Ovary (tissue), 3 donors: ENCODE measurements at regions not wholly inside any gene's neighbourhood (a gene's known extent, or its start where the extent isn't known, plus 50 kb on each side); places are given as distances from the start of the nearest gene placed in this dataset.

ENCODE experiments used
- CTCF ChIP-seq, 3 donors: fragments of 450-650 bp in 2 of 3; fragments of 200-600 bp in 1 of 3; IDR thresholded peaks; one replicate each; pipeline versions ENCODE4 v1.5.1 to v1.8.0; 2016 to 2022; ENCODE audit warnings: antibody characterized with exemption in 3 of 3, mild to moderate bottlenecking in 1 of 3
- POLR2A ChIP-seq: fragments of 450-650 bp; IDR thresholded peaks from one replicate; pipeline ENCODE4 v1.6.1; 2017; ENCODE audit warnings: antibody characterized with exemption, mild to moderate bottlenecking, moderate library complexity
- donor health status: DM: no; HTN: no; CAD: no.

- TF ChIP-seq CTCF (IDR thresholded peaks at IDR 0.05), result no peak
- no peak for TF ChIP-seq POLR2A
These were observed 168.3 kb upstream of the PUDP start for GRCh38 chrX:7316280-7316679.
